H9 (cell line): ENCODE measurements at regions not wholly inside any gene's neighbourhood (a gene's known extent, or its start where the extent isn't known, plus 50 kb on each side); places are given as distances from the start of the nearest gene placed in this dataset.

ENCODE experiments used
- DNase-seq: peaks from one replicate; pipeline ENCODE4 v3.0.0-alpha.2; 2017
- H2AFZ ChIP-seq: one replicate; pipeline ENCODE4 v1.6.1; 2013; ENCODE audit warnings: mild to moderate bottlenecking, low read length, control low read depth, moderate library complexity
- H2AK5ac ChIP-seq: 2 replicates; pipeline ENCODE4 v1.6.1; 2013; ENCODE audit warnings: low read length, control low read depth, mixed read lengths; ENCODE audit not compliant: insufficient read length
- H2BK120ac ChIP-seq: one replicate; pipeline ENCODE4 v1.6.1; 2013; ENCODE audit warnings: low read depth, mild to moderate bottlenecking, low read length, control low read depth, inconsistent platforms; ENCODE audit not compliant: poor library complexity, severe bottlenecking
- H2BK12ac ChIP-seq: 2 replicates; pipeline ENCODE4 v1.6.1; 2013; ENCODE audit warnings: low read length, control low read depth, mixed read lengths, low read depth; ENCODE audit not compliant: insufficient read length
- H2BK15ac ChIP-seq: 2 replicates; pipeline ENCODE4 v1.6.1; 2013; ENCODE audit warnings: low read depth, low read length, control low read depth
- H2BK20ac ChIP-seq: one replicate; pipeline ENCODE4 v1.6.1; 2013; ENCODE audit warnings: low read depth, mild to moderate bottlenecking, low read length, control low read depth, inconsistent platforms; ENCODE audit not compliant: poor library complexity, severe bottlenecking
- H2BK5ac ChIP-seq: 2 replicates; pipeline ENCODE4 v1.6.1; 2013; ENCODE audit warnings: low read length, control low read depth, mixed read lengths; ENCODE audit not compliant: insufficient read length
- H3K14ac ChIP-seq: 2 replicates; pipeline ENCODE4 v1.6.1; 2013; ENCODE audit warnings: low read length, control low read depth; ENCODE audit not compliant: insufficient read depth
- H3K18ac ChIP-seq: 2 replicates; pipeline ENCODE4 v1.6.1; 2013; ENCODE audit warnings: low read depth, mild to moderate bottlenecking, mixed read lengths, low read length, control low read depth; ENCODE audit not compliant: insufficient read length
- H3K23ac ChIP-seq: 2 replicates; pipeline ENCODE4 v1.6.1; 2013; ENCODE audit warnings: low read length, control low read depth, mixed read lengths, low read depth; ENCODE audit not compliant: insufficient read length
- H3K23me2 ChIP-seq: 2 replicates; pipeline ENCODE4 v1.6.1; 2013; ENCODE audit warnings: low read depth, mild to moderate bottlenecking, mixed read lengths, low read length, control low read depth; ENCODE audit not compliant: insufficient read length, poor library complexity, severe bottlenecking
- H3K27ac ChIP-seq: 2 replicates; pipeline ENCODE4 v1.5.1; 2013; ENCODE audit warnings: low read length, control low read depth, mixed read lengths, low read depth; ENCODE audit not compliant: insufficient read length
- H3K27me3 ChIP-seq: 2 replicates; pipeline ENCODE4 v1.6.1; 2013; ENCODE audit warnings: low read length, control low read depth, inconsistent platforms; ENCODE audit not compliant: insufficient read depth
- H3K4ac ChIP-seq: 2 replicates; pipeline ENCODE4 v1.6.1; 2013; ENCODE audit warnings: low read depth, mild to moderate bottlenecking, control low read depth, inconsistent platforms, low read length, moderate library complexity
- H3K4me1 ChIP-seq: 2 replicates; pipeline ENCODE4 v1.6.1; 2013; ENCODE audit warnings: low read length, control low read depth, inconsistent platforms; ENCODE audit not compliant: insufficient read depth
- H3K4me2 ChIP-seq: 2 replicates; pipeline ENCODE4 v1.6.1; 2013; ENCODE audit warnings: low read length, control low read depth, mixed read lengths; ENCODE audit not compliant: insufficient read length, insufficient read depth
- H3K56ac ChIP-seq: 2 replicates; pipeline ENCODE4 v1.6.1; 2013; ENCODE audit warnings: low read depth, mild to moderate bottlenecking, mixed read lengths, low read length, control low read depth; ENCODE audit not compliant: insufficient read length
- H3K79me1 ChIP-seq: 2 replicates; pipeline ENCODE4 v1.6.1; 2013; ENCODE audit warnings: low read depth, mild to moderate bottlenecking, moderate library complexity, low read length, control low read depth, inconsistent platforms; ENCODE audit not compliant: insufficient read depth, poor library complexity, severe bottlenecking
- H3K79me2 ChIP-seq: 2 replicates; pipeline ENCODE4 v1.6.1; 2013; ENCODE audit warnings: low read length, control low read depth, inconsistent platforms; ENCODE audit not compliant: insufficient read depth
- H3K9ac ChIP-seq: 2 replicates; pipeline ENCODE4 v1.6.1; 2013; ENCODE audit warnings: low read length, control low read depth, mixed read lengths; ENCODE audit not compliant: insufficient read length; ENCODE audit errors: extremely low read depth
- H3K9me3 ChIP-seq: one replicate; pipeline ENCODE4 v1.6.1; 2013; ENCODE audit warnings: low read depth, low read length, inconsistent platforms; ENCODE audit not compliant: control insufficient read depth
- H3T11ph ChIP-seq: one replicate; pipeline ENCODE4 v1.6.1; 2013; ENCODE audit warnings: mild to moderate bottlenecking, low read length, control low read depth, inconsistent platforms
- H4K20me1 ChIP-seq: one replicate; pipeline ENCODE4 v1.6.1; 2013; ENCODE audit not compliant: control insufficient read depth, insufficient read length, insufficient read depth
- H4K5ac ChIP-seq: 2 replicates; pipeline ENCODE4 v1.6.1; 2013; ENCODE audit warnings: low read depth, mild to moderate bottlenecking, mixed read lengths, low read length, control low read depth; ENCODE audit not compliant: insufficient read length
- H4K8ac ChIP-seq: replicated peaks from 2 replicates; pipeline ENCODE4 v1.6.1; 2013; ENCODE audit warnings: low read length, control low read depth, mixed read lengths, low read depth; ENCODE audit not compliant: insufficient read length
- H4K91ac ChIP-seq: 2 replicates; pipeline ENCODE4 v1.6.1; 2013; ENCODE audit warnings: low read depth, mild to moderate bottlenecking, moderate library complexity, mixed read lengths, low read length, control low read depth; ENCODE audit not compliant: insufficient read length
- H3K27ac Mint-ChIP-seq, 3 experiments: 2 replicates in 2 of 3; 3 replicates in 1 of 3; pipeline ENCODE4 v1.8.0; 2020 to 2021; ENCODE audit warnings: mixed read lengths in 3 of 3, mild to moderate bottlenecking in 1 of 3, moderate library complexity in 1 of 3
- H3K27me3 Mint-ChIP-seq: 2 replicates; pipeline ENCODE4 v1.8.0; 2021; ENCODE audit warnings: low read depth, mild to moderate bottlenecking, moderate library complexity, mixed read lengths
- H3K36me3 Mint-ChIP-seq, 3 experiments: 2 replicates in 2 of 3; 3 replicates in 1 of 3; pipeline ENCODE4 v1.8.0; 2020 to 2021; ENCODE audit warnings: low read depth in 3 of 3, mixed read lengths in 3 of 3; ENCODE audit not compliant: insufficient read depth in 1 of 3
- H3K4me1 Mint-ChIP-seq, 2 experiments: 2 replicates each; pipeline ENCODE4 v1.8.0; 2020; ENCODE audit warnings: mixed read lengths in 2 of 2
- H3K4me3 Mint-ChIP-seq, 2 experiments: 2 replicates in 1 of 2; 3 replicates in 1 of 2; pipeline ENCODE4 v1.8.0; 2020 to 2021; ENCODE audit warnings: mild to moderate bottlenecking in 2 of 2, mixed read lengths in 2 of 2, moderate library complexity in 1 of 2
- H3K9me3 Mint-ChIP-seq, 2 experiments: 2 replicates in 1 of 2; 3 replicates in 1 of 2; pipeline ENCODE4 v1.8.0; 2020; ENCODE audit warnings: mild to moderate bottlenecking in 2 of 2, mixed read lengths in 2 of 2, moderate library complexity in 1 of 2
- WGBS: extraction: QIAGEN DNeasy Blood & Tissue Kit; methylation state at CpG from one replicate; pipeline ENCODE4 v1.1.7; 2013; ENCODE audit warnings: missing lambda C conversion rate, low lambda C conversion rate, mixed read lengths; ENCODE audit not compliant: insufficient read length; ENCODE audit errors: extremely low coverage; 5-methylcytosine and 5-hydroxymethylcytosine counted together
- TF ChIP-seq, protein P1 (sequence below): fragments of 200-600 bp; sonication (generic); conservative IDR thresholded peaks from 3 replicates; pipeline ENCODE4 v1.8.0; 2021; ENCODE audit warnings: antibody characterized with exemption, mild to moderate bottlenecking

DNA sequence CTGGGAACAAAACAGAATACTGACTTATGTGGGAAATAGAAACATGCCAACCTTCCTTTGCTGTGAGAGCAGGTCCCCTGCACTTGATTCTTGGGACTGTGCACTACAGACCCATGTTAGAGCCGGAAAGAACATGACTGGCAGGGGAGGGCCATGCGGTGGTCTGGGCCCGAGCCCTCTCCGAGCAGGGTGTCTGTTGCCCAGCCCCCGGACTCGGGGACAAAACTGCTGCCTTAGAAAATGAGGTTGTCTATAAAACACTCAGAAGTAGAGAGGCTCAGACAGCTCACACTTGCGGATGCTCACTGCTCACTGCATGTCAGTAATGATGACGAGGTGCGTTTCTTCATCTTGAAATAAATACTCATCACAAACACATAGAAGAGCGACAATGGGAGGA, 270.7 kb upstream of the HDAC4 start:
- no CpG with 5 or more reads among the region's 10 CpGs for WGBS
- Histone ChIP-seq H3K27ac (no peak overlapping the region), H4K91ac (no peak overlapping the region), H2BK20ac (no peak overlapping the region), H3K4ac (no peak overlapping the region), H2AFZ (no peak overlapping the region), H3K14ac (no peak overlapping the region), H4K5ac (no peak overlapping the region), H2BK12ac (no peak overlapping the region), H2BK120ac (no peak overlapping the region), H3K79me1 (no peaks in the 10 kb centered on the region), H3K23me2 (no peaks in the 10 kb centered on the region), H2AK5ac (no peak overlapping the region), H3K18ac (no peak overlapping the region), H3K4me1 (no peaks in the 10 kb centered on the region), H2BK5ac (no peak overlapping the region), H3K9ac (no peak overlapping the region), H3K56ac (no peak overlapping the region), H3K4me2 (no peak overlapping the region), H3K27me3 (no peaks in the 10 kb centered on the region), H3T11ph (no peak overlapping the region), H4K8ac (no peak overlapping the region), H3K9me3 (no peaks in the 10 kb centered on the region), H2BK15ac (no peak overlapping the region), H3K79me2 (no peaks in the 10 kb centered on the region), H3K23ac (no peak overlapping the region), H4K20me1 (no peaks in the 10 kb centered on the region)
- Mint-ChIP-seq H3K4me3 (no peak overlapping the region), H3K27me3 (peaks cover 18% of the 10 kb centered on the region), H3K4me1 (no peaks in the 10 kb centered on the region), H3K27ac (peak overlapping the region in 2 of 3 experiments; percentile 34 to 62; a peak in 2 of 7 replicates), H3K36me3 (no peaks in the 10 kb centered on the region; a peak in 1 of 7 replicates), H3K9me3 (no peaks in the 10 kb centered on the region)
- DNase-seq = no peak
- TF ChIP-seq, protein P1, sequence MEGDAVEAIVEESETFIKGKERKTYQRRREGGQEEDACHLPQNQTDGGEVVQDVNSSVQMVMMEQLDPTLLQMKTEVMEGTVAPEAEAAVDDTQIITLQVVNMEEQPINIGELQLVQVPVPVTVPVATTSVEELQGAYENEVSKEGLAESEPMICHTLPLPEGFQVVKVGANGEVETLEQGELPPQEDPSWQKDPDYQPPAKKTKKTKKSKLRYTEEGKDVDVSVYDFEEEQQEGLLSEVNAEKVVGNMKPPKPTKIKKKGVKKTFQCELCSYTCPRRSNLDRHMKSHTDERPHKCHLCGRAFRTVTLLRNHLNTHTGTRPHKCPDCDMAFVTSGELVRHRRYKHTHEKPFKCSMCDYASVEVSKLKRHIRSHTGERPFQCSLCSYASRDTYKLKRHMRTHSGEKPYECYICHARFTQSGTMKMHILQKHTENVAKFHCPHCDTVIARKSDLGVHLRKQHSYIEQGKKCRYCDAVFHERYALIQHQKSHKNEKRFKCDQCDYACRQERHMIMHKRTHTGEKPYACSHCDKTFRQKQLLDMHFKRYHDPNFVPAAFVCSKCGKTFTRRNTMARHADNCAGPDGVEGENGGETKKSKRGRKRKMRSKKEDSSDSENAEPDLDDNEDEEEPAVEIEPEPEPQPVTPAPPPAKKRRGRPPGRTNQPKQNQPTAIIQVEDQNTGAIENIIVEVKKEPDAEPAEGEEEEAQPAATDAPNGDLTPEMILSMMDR = no peak
